Smooth muscle cell (in vitro differentiated cells): ENCODE measurements at regions not wholly inside any gene's neighbourhood (a gene's known extent, or its start where the extent isn't known, plus 50 kb on each side); places are given as distances from the start of the nearest gene placed in this dataset.

Source experiments
- DNase-seq: peaks from one replicate; lab custom pipeline; 2025; ENCODE audit not compliant: unreplicated experiment; lab: John Stamatoyannopoulos, UW
- H2AFZ ChIP-seq: fragments of 200-600 bp; sonication (generic); 2 replicates; pipeline ENCODE4 v1.6.0; 2016; ENCODE audit warnings: antibody characterized with exemption, low read depth, mild to moderate bottlenecking
- H3F3A ChIP-seq: fragments of 200-600 bp; sonication (generic); 2 replicates; pipeline ENCODE4 v1.6.0; 2017; ENCODE audit warnings: antibody characterized with exemption, low read depth
- H3K27ac ChIP-seq: fragments of 200-600 bp; sonication (generic); 2 replicates; pipeline ENCODE4 v1.5.1; 2016; ENCODE audit warnings: low read depth, mild to moderate bottlenecking
- H3K27me3 ChIP-seq: fragments of 200-600 bp; sonication (generic); 2 replicates; pipeline ENCODE4 v1.6.1; 2016; ENCODE audit warnings: low read depth, mild to moderate bottlenecking
- H3K36me3 ChIP-seq: fragments of 200-600 bp; sonication (generic); 2 replicates; pipeline ENCODE4 v1.5.1; 2016; ENCODE audit warnings: low read depth
- H3K4me1 ChIP-seq: fragments of 200-600 bp; sonication (generic); 2 replicates; pipeline ENCODE4 v1.5.1; 2016; ENCODE audit warnings: low read depth
- H3K4me2 ChIP-seq: fragments of 200-600 bp; sonication (generic); 2 replicates; pipeline ENCODE4 v1.6.0; 2016; ENCODE audit warnings: mild to moderate bottlenecking
- H3K4me3 ChIP-seq: fragments of 200-600 bp; sonication (generic); 2 replicates; pipeline ENCODE4 v1.5.1; 2016; ENCODE audit warnings: mild to moderate bottlenecking
- H3K79me2 ChIP-seq: fragments of 200-600 bp; sonication (generic); 2 replicates; pipeline ENCODE4 v1.6.0; 2016; ENCODE audit warnings: low read depth, mild to moderate bottlenecking
- H3K9ac ChIP-seq: fragments of 200-600 bp; sonication (generic); 2 replicates; pipeline ENCODE4 v1.6.0; 2016; ENCODE audit warnings: low read depth
- H3K9me3 ChIP-seq: fragments of 200-600 bp; sonication (generic); replicated peaks from 2 replicates; pipeline ENCODE4 v1.5.1; 2016; ENCODE audit warnings: low read depth
- H4K20me1 ChIP-seq: fragments of 200-600 bp; sonication (generic); 2 replicates; pipeline ENCODE4 v1.6.0; 2016; ENCODE audit warnings: low read depth
- WGBS: methylation state at CpG from one replicate; pipeline ENCODE4 v1.1.7; 2016; ENCODE audit warnings: low lambda C conversion rate; 5-methylcytosine and 5-hydroxymethylcytosine counted together
- TF ChIP-seq, protein P1 (sequence below): fragments of 200-600 bp; sonication (generic); IDR thresholded peaks from 2 replicates; pipeline ENCODE4 v1.5.1; 2017; ENCODE audit warnings: borderline replicate concordance, mild to moderate bottlenecking, antibody characterized with exemption; ENCODE audit not compliant: insufficient read depth, poor library complexity, severe bottlenecking

- TF ChIP-seq, protein P1, sequence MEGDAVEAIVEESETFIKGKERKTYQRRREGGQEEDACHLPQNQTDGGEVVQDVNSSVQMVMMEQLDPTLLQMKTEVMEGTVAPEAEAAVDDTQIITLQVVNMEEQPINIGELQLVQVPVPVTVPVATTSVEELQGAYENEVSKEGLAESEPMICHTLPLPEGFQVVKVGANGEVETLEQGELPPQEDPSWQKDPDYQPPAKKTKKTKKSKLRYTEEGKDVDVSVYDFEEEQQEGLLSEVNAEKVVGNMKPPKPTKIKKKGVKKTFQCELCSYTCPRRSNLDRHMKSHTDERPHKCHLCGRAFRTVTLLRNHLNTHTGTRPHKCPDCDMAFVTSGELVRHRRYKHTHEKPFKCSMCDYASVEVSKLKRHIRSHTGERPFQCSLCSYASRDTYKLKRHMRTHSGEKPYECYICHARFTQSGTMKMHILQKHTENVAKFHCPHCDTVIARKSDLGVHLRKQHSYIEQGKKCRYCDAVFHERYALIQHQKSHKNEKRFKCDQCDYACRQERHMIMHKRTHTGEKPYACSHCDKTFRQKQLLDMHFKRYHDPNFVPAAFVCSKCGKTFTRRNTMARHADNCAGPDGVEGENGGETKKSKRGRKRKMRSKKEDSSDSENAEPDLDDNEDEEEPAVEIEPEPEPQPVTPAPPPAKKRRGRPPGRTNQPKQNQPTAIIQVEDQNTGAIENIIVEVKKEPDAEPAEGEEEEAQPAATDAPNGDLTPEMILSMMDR = no peak
- no peaks in the 10 kb centered on the region for H3F3A ChIP-seq
- H4K20me1 ChIP-seq = no peaks in the 10 kb centered on the region
- no peak overlapping the region for H3K9ac ChIP-seq
- H3K4me3 ChIP-seq = no peak overlapping the region
- H3K27me3 ChIP-seq = no peaks in the 10 kb centered on the region
- H3K4me2 ChIP-seq = no peak overlapping the region
- no peaks in the 10 kb centered on the region for H3K36me3 ChIP-seq
- no peak for DNase-seq
- no peak overlapping the region for H2AFZ ChIP-seq
- H3K27ac ChIP-seq = no peak overlapping the region
- no peaks in the 10 kb centered on the region for H3K4me1 ChIP-seq
- no peaks in the 10 kb centered on the region for H3K9me3 ChIP-seq
- H3K79me2 ChIP-seq = no peaks in the 10 kb centered on the region
- 86% methylated on average over 21 of the region's 21 CpGs for WGBS
Observed at GRCh38 chr21:23886828-23887724, 1720.2 kb downstream of the MRPL39 start.

GRCh38 chr21:23881783-23882182 lies 1725.5 kb downstream of the MRPL39 start:
- Histone ChIP-seq H3K79me2 (no peaks in the 10 kb centered on the region), H3F3A (no peaks in the 10 kb centered on the region), H3K4me2 (no peak overlapping the region), H3K36me3 (no peaks in the 10 kb centered on the region), H3K27ac (no peak overlapping the region), H4K20me1 (no peaks in the 10 kb centered on the region), H3K9me3 (no peaks in the 10 kb centered on the region), H3K4me1 (no peaks in the 10 kb centered on the region), H3K4me3 (no peak overlapping the region), H3K27me3 (no peaks in the 10 kb centered on the region), H2AFZ (no peak overlapping the region), H3K9ac (no peak overlapping the region)
- TF ChIP-seq, protein P1 = no peak
- WGBS = 86% methylated on average over 4 of the region's 4 CpGs
- DNase-seq = no peak

DNA sequence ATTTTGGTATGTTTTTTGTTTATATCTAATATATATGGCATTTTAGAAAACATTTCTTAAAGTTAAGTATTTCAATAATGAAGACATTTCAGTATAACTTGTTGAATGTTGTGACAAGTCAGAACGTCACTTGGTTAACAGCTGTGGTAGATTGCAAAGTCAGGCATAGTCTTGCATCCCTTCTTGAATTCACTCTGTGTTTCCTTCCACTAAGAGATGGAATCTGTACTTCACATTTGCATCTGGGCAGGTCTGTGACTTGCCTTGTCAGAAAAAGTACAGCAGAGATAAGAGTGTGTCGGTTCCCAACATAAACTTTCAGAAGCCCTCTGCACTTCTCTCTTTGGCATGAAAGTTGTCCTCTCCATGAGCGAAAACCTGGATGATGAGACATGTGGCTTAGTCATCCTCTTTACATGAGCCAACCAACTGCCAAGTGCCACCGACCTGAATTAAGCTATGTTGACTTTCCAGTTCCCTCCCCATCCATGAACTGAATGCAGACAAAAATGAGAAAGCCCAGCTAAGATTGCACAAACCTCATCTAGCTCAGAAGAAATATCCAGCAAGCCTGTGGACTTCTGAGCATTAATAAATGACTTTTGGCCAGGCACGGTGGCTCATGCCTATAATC lies 1730.2 kb downstream of the MRPL39 start:
- H3K9me3 ChIP-seq = no peaks in the 10 kb centered on the region
- H3K79me2 ChIP-seq = no peaks in the 10 kb centered on the region
- no peaks in the 10 kb centered on the region for H4K20me1 ChIP-seq
- no peak overlapping the region for H3K4me2 ChIP-seq
- no peak overlapping the region for H3K9ac ChIP-seq
- H3K27me3 ChIP-seq = no peaks in the 10 kb centered on the region
- H3F3A ChIP-seq = no peaks in the 10 kb centered on the region
- no peaks in the 10 kb centered on the region for H3K4me1 ChIP-seq
- no peak for DNase-seq
- no peak overlapping the region for H2AFZ ChIP-seq
- no peaks in the 10 kb centered on the region for H3K36me3 ChIP-seq
- no peak overlapping the region for H3K4me3 ChIP-seq
- 77% methylated on average over 5 of the region's 5 CpGs for WGBS
- TF ChIP-seq, protein P1 = no peak
- no peak overlapping the region for H3K27ac ChIP-seq

GRCh38 chr21:23874271-23874670 lies 1733.0 kb downstream of the MRPL39 start:
- TF ChIP-seq, protein P1 = no peak
- no peak overlapping the region for H3K9ac ChIP-seq
- H3K79me2 ChIP-seq = no peaks in the 10 kb centered on the region
- H3K36me3 ChIP-seq = no peaks in the 10 kb centered on the region
- H3F3A ChIP-seq = no peaks in the 10 kb centered on the region
- no peaks in the 10 kb centered on the region for H4K20me1 ChIP-seq
- no peak for DNase-seq
- no peaks in the 10 kb centered on the region for H3K4me1 ChIP-seq
- 85% methylated on average over 3 of the region's 3 CpGs for WGBS
- H2AFZ ChIP-seq = no peak overlapping the region
- no peak overlapping the region for H3K4me3 ChIP-seq
- H3K27ac ChIP-seq = no peak overlapping the region
- H3K9me3 ChIP-seq = no peaks in the 10 kb centered on the region
- no peak overlapping the region for H3K4me2 ChIP-seq
- no peaks in the 10 kb centered on the region for H3K27me3 ChIP-seq
